Ovary (tissue), 3 donors: ENCODE measurements at regions not wholly inside any gene's neighbourhood (a gene's known extent, or its start where the extent isn't known, plus 50 kb on each side); places are given as distances from the start of the nearest gene placed in this dataset.
"Not testable (repeated sequence)": the region's sequence is repeated elsewhere in the genome, so short reads cannot be mapped to it uniquely, and the experiment has no call there.

Source experiments
- CTCF ChIP-seq, 3 donors: fragments of 450-650 bp in 2 of 3; fragments of 200-600 bp in 1 of 3; IDR thresholded peaks; one replicate each; pipeline versions ENCODE4 v1.5.1 to v1.8.0; 2016 to 2022; ENCODE audit warnings: antibody characterized with exemption in 3 of 3, mild to moderate bottlenecking in 1 of 3
- EP300 ChIP-seq: sonication (generic); formaldehyde crosslinking; IDR thresholded peaks from one replicate; pipeline ENCODE4 v1.6.1; 2017; ENCODE audit warnings: antibody characterized with exemption
- POLR2A ChIP-seq: fragments of 450-650 bp; IDR thresholded peaks from one replicate; pipeline ENCODE4 v1.6.1; 2017; ENCODE audit warnings: antibody characterized with exemption, mild to moderate bottlenecking, moderate library complexity
- donor health status: DM: no; HTN: no; CAD: no.

DNA sequence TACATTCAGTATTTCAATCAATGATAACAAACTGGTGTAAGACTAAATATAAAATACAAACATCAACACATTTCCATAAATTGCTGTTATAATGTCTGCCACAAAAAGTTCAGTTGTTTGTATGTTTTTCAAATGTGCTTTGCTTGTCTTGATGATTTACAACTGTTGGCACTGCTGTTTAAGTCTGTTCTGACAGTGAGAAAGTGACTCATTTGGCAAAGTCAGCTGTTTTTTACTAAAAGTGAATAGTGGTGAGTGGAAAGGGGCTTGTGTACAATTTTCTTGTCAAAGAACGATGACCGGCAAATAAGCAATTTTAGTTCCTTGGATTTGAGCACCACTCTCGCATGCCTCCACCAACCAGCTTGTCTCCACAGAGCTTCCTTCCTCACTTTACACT lies 244.0 kb downstream of the RTP5 start:
- not testable (repeated sequence) for TF ChIP-seq POLR2A; CTCF (IDR thresholded peaks at IDR 0.05); EP300
